ENCODE measurements at regions not wholly inside any gene's neighbourhood (a gene's known extent, or its start where the extent isn't known, plus 50 kb on each side); places are given as distances from the start of the nearest gene placed in this dataset.

DNA sequence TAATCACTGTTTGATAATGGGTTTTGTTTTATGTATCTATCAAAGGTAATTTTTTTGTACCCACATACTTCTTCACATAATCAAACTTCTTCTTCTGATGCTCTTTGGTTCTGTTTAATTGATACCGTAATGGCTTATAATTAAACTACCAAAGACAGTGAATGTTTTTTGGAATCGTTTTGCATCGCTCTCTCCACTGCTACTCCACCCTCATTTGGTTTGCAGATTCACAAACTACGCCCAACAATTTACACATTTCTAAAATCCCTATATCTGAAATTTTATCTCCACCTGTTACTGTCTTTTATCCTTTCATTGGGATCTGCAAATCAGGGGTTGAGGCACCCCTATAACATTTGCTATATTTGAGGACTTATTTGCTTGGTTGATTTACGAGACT, 319.6 kb downstream of the RWDD3 start:
- TF ChIP-seq EZH2 (IDR thresholded peaks at IDR 0.05; ENCODE audit: insufficient read depth, poor library complexity, severe bottlenecking) (no peak), EZH2phosphoT487 (IDR thresholded peaks at IDR 0.05; ENCODE audit: insufficient read depth, low read depth) (no peak)
